HG03439 (cell line): ENCODE measurements at regions not wholly inside any gene's neighbourhood (a gene's known extent, or its start where the extent isn't known, plus 50 kb on each side); places are given as distances from the start of the nearest gene placed in this dataset.

Experiments used
- ATAC-seq: cut with Tn5 transposase; IDR thresholded peaks from one replicate; pipeline ENCODE4 v1.9.1; 2021; ENCODE audit warnings: mild to moderate bottlenecking, moderate library complexity; ENCODE audit not compliant: unreplicated experiment

GRCh38 chr11:116601814-116602636 is 170.8 kb downstream of the BUD13 start:
- no peak for ATAC-seq

GRCh38 chr11:116600930-116601329 is 171.9 kb downstream of the BUD13 start:
- ATAC-seq, result no peak

DNA sequence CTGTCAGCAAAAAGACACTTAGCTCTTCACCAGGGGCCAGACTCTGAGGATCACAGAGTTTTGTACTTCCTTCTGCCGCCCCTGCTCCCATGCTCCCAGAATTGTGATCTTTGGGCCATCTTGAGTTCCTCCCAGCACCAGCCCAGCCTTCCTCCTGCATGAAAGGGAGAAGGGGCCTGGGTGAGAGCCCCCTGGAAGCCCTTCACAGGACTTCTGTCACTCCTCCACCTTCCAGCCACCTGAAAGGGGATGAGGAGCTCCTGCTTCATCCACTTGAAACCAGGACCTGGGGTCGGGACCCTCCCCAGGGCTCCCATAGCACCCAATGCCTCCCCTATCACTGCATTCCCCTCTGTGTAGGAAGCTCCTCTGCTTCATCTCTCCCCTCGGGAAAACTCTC is 174.2 kb downstream of the BUD13 start:
- no peak for ATAC-seq

- ATAC-seq, result no peak
Observed at GRCh38 chr11:116598036-116598435, 174.8 kb downstream of the BUD13 start.

- no peak for ATAC-seq
Observed at GRCh38 chr11:116596346-116597260, 176.2 kb downstream of the BUD13 start.

- ATAC-seq, result no peak
Observed at GRCh38 chr11:116595305-116595880, 177.4 kb downstream of the BUD13 start.

- ATAC-seq, result no peak
Observed at GRCh38 chr11:116590844-116591570, 181.8 kb downstream of the BUD13 start.

- ATAC-seq, result no peak
Observed at GRCh38 chr11:116589402-116589801, 183.4 kb downstream of the BUD13 start.

- ATAC-seq, result no peak
Observed at GRCh38 chr11:116586392-116586791, 186.4 kb downstream of the BUD13 start.

- ATAC-seq, result no peak
Observed at GRCh38 chr11:116582571-116582970, 190.2 kb downstream of the BUD13 start.

- ATAC-seq, result no peak
Observed at GRCh38 chr11:116581349-116581748, 191.4 kb downstream of the BUD13 start.

DNA sequence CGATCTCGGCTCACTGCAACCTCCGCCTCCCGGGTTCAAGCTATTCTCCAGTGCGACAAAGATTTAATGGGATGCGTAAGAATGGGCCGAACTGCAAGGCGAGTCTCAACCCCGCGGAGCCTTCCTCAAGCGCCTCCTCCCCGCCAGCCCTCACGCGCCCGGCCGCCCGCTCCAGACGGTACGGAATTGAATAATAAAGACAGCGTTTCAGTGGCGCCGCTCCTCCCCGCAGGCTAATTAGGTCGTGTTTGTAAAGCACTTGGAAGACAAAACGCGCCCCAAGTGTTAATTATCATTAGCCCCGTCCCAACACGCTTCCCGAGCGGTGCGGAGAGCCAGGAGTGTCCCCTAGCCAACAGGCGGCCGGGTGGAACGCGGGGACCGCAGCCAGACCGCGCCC is 192.0 kb downstream of the BUD13 start:
- ATAC-seq, result no peak

DNA sequence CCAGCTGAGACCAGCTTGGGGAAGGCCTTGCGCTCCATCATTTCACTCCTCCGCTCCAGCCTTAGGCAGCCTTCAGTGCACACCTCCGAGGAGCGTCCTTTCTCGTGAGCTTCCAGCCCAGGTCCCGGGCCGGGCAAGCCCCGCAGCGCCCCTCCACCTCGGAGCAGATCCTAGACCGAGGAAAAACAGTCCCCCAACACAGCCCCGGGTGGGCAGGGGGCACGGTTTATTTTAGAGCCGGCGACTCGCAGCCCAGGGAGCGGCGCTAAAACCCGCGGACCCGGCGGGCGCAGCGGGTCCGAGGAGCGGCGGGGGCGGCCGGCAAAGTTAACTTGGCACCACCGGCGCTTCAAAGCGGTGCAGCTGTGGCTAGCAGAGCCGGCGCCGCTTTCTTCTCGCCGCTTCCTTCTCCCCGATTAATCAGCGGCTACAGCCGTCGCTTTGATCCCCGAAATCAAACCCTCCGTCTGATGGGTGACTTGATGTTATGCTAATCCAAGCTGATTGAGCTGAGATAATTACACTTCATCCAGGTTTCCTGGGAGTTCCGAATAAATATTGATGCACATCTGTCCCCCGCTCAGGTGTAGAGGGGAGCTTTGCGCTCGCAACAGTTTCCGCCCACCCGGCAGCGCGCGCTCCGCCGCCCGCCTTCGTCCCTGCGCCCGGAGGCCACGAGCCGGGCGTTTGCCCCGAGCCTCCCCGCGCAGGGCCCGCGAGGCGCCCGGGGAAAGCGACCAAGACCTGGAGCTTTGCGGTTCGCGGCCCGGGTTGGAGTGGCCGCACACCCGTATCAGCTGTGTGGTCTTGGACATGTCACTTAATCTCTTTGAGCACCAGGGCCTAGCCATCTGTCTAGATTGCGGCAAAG is 192.7 kb downstream of the BUD13 start:
- ATAC-seq, result no peak

- no peak for ATAC-seq
Observed at GRCh38 chr11:116579031-116579653, 193.6 kb downstream of the BUD13 start.

DNA sequence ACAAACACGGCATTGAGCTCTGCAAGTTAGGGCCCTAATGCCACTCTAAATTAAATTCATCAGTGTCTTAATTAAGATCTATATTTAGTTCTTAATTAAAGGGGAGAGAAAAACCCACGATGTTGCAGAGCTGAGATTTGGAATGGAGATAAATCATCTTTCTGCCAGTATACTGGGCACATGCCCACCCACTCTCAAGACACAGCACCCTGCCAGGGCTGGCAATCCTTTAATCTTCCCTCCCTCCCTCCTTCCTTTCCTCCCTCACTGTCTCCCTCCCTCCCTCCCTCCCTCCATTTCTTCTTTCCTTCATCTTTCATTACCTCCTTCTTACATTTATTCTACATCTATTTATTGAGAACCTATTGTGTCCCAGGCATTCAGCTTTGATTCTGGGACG is 194.8 kb downstream of the BUD13 start:
- no peak for ATAC-seq

DNA sequence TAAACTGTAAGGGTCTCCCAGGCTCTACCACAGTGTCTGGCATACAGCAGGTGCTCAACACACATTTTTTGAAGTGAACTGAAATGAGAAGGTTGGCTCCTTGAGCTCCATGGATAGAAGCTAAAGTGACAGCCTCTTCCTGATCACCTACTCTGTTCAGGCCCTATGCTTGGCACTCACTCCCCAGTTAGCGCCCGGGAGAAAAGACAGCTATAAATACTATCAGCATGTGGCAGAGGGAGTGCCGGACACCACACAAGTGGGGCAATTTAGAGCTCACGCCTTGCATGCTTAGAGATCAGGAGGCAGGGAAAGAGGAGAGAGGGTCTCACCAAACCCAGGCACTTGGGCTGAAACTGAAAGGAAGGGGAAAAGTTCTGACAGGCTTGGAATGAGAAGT is 195.5 kb downstream of the BUD13 start:
- ATAC-seq, result no peak

DNA sequence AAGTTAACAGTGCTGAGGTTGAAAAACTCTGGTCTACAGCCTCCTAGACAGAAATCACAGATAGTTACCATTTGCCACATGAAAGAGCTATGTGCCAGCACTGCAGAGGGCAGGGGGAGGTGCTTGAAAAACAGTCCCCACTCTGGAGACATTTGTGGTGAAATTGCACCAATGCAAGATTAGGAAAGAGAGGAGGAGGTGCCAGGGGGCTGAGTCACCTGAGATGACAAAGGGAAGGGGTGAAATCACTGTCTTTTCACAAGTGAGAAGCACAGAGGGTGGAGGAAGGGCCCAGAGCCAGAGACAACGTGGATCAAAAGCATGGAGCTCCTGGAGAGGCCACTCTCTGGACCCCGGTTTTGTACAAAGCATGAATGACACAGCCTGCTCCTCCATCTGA is 196.3 kb downstream of the BUD13 start:
- no peak for ATAC-seq

DNA sequence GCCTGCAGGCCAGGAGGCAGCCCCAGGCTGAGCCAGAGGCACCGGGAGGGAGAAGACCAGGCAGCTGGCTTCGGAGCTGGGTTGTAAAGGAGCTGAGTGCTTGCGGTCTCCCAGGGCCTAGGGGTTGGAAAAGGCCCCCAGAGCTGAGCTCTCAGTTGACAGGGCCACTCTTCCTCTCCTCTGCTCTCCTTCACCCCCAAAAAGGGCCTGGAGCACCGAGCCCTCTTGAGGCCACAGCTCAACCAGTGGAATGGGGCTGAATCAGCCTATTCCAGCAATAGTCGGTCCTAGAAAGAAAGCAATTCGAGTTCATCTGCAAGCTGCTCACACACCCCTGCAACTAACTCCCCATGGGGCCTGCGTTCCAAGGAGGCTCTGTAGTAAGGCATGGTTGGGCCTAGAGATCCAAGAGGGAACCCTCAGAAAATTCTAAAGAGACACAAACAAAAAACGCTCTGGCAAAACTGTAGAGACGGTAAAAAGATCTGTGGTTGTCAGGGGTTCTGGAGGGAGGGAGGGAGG is 205.0 kb downstream of the BUD13 start:
- ATAC-seq, result no peak

DNA sequence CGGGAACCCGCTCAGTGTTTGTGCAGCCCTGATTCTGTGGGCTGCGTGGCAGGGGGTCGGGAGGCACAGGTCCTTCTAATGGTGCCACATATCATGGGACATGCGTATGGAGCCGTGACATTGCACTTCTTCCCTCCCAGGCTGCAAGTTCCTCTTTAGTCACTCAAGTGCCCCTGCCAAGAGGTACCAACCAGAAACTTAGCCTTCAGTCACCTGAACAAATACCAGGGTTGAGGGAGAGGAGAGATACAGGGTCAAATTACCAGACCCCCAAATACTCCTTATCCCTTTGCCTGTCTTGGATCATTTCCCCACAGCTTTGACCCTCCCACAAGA is 209.1 kb downstream of the BUD13 start:
- no peak for ATAC-seq
